Fibroblast of peridontal ligament (primary cell): ENCODE measurements at regions not wholly inside any gene's neighbourhood (a gene's known extent, or its start where the extent isn't known, plus 50 kb on each side); places are given as distances from the start of the nearest gene placed in this dataset.
"Not testable (repeated sequence)": the region's sequence is repeated elsewhere in the genome, so short reads cannot be mapped to it uniquely, and the experiment has no call there.

Experiments used
- DNase-seq: peaks from one replicate; pipeline ENCODE4 v3.0.0-alpha.2; 2010; ENCODE audit errors: extremely low read depth

DNA sequence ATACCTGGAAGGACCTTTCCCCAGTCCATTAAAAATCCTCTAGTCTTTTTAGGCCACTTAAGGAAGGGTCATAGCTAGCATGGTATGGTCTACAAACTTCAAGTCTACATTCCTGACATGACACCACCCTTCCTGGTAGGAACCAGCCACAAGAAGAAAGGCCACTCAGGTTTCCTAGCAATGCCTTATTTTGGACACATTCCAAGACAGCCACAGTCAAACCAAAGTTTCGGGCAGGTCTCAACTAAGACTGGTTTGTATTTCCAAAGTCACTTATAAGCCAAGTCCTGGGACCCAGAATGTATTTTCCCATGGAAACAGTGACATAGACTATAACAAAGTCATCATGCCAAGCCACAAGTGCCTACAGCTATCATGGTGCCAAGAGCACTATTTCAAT is 50.6 kb upstream of the SLC44A3 start:
- DNase-seq = no peak

DNA sequence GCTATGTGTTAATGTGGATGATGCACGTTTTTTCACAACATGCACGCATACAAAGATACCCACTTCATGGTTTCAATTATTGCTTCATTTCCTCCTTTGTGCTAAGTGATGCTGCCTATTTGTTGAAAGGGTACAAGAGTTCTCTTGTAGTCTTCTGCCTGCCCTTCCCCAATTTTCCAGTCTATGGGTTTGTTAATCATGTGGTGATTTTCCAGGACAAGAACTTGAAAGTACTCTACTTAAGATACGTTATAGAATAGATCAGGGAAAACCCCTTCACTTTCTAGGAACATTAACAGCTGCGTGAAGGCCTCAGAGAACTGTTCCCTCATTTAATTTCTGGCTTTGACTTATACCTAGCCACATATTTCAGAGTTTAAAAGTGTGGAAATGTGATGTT is 52.1 kb upstream of the SLC44A3 start:
- no peak for DNase-seq

DNA sequence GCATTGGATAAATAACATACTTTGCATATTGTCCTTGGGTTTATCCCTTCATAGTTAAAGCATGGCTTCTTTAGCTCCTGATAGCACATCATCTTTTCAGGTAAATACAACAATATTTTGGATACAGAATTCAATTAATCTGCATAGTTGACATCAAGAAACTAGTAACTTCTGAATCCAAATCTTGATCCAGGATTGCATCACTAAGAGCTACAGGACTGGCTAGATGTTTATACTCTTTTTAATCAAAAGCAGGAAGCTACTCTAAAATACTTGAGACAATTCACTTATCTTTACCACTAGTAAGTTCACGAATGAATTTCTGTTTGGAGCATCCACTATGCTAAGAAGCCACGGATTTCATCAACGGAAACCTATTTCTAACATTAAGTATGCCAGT is 54.2 kb upstream of the SLC44A3 start:
- peak; percentile 66 for DNase-seq

DNA sequence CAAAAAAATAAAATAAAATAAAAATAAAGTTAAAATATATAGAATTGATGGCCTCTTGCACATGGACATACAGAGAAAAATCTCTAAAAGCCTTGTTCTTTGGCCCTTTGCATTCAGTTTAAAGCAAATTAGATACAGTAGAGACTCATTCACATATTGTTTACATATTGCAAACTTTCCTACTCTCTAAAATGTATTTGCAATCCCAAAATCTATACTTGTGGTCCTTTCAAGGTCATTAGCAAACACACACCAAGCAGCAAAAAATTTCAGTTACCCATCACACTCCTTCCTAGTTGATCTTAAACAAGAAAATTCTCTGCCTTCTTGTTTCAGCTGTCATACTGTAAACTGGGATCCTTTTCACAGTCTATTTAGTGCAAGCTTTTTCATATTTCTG is 61.0 kb upstream of the SLC44A3 start:
- DNase-seq = no peak

DNA sequence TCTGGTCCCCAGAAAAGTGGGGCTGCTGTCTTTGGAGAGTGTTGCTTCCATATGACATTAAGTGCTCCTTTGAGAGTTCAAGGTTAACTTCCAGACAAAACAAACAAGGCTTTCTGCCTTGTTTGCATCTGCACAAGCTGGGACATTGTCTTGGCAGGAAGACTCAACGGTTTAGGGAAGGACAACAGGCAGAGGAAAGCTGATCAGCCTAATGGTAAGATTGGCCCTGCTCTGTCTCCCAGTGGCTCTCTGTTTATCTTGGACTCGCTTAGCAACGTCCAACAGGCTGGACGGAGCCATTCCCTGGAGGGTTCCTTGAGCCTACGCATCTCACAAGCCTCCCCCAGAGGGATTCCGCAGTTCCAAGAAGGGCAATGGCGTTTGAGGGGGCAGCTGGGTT is 62.2 kb upstream of the SLC44A3 start:
- DNase-seq = peak; percentile 68

DNA sequence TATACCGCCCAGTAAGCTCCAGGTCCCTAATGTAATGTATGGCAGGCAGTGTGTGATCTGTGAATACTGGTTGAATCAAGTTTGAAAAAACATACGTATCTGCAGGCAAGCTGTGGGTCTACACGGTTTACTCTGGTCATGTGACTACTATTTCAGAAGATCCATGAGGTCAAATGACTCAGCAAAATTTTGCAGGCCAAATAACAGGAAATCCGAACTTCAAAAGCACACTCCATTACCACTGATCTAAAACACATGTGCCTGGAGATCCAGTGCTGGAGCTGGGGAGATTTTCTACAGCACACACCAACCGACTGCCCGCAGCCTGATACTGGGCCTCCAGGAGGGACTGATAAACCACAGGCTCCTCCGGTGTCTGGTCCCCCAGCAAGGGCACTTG is 64.5 kb upstream of the SLC44A3 start:
- DNase-seq = peak; percentile 99

DNA sequence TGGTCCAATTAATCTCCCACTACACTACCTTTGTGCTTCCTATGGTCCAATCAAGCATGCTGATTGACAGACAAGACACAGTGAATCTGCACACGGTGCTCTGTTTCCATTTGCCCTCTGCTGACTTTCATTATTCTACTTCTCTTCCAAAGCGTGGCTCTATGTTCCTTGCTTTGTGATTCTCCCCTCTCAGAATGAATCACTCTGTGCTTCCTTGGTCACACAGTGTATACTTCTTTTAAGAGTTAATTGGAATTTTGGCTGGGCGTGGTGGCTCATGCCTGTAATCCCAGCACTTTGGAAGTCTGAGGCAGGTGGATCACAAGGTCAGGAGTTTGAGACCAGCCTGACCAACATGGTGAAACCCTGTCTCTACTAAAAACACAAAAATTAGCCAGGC is 65.1 kb upstream of the SLC44A3 start:
- not testable (repeated sequence) for DNase-seq

DNA sequence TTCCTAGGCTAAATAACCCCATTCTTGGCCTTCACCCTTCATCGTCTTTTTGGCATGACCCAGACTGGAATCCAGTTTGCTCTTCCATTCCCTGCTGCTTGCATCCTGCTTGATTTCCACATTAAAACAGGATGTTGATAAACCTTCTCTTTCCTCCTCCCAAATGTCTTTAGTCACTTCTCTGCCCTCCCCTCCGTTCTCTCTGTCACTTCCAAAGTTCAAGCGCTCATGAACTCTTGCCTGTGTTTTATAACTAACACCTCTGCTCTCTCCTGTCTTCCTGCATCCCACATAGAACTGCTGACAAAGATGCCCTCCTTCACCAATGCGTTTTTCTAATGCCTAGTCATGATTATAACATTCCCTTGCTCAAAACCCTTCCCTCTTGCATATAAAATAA is 65.6 kb upstream of the SLC44A3 start:
- no peak for DNase-seq

DNA sequence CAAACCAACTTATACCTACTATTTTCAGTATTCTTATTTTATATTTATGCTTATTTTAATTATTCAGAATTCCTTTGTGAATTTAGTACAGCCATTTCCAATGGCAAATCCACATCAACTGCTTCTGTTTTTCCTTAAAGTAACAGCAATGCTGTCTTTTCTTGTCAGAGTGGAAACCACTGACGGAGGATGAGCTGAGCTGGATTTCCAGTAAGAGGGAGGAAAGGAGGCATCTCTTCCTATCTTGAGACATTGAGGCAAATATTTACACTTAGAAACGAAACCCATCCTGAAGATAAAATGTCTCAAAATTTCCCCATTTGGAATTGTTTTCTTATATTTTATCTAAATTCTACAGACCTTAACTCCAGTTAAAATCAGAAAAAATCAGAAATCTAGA is 66.1 kb upstream of the SLC44A3 start:
- no peak for DNase-seq

DNA sequence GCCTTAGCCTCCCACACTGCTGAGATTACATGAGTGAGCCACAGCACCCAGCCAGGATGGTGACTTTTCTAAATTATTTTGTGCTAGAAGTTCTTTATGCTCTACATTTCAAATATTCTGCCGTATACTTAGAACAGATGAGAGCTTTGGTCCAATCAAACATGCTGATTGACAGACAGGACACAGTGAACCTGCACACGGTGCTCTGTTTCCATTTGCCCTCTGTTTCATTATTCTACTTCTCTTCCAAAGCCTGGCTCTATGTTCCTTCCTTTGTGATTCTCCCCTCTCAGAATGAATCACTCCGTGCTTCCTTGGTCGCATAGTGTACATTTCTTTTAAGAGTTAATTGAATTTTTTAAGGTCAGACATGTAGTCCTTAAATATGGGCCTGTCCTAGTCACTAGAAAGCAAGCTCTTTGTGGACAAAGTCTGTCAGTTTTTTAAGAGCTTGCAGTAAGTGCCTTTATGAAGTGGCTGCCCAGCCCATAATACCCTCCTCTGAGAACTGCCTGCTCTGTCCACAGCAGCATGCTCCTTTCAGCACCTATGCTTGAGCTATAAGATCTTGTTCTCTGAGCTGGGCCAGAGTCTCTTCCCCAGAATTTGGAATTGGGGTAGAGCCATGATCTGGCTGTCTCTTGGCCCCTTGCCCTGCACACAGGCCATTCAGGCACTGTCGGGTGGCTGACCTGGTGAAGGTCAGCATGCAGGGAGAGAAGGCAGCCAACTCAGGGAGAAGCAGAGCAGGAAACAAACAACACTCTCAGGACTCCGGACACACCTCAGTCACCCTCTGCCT is 66.8 kb upstream of the SLC44A3 start:
- no peak for DNase-seq

DNA sequence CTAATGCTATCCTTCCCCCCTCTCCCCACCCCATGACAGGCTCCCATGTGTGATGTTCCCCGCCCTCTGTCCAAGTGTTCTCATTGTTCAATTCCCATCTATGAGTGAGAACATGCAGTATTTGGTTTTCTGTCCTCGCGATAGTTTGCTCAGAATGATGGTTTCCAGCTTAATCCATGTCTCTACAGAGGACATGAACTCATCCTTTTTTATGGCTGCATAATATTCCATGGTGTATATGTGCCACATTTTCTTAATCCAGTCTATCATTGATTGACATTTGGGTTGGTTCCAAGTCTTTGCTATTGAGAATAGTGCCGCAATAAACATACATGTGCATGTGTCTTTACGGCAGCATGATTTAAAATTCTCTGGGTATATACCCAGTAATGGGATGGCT is 68.7 kb upstream of the SLC44A3 start:
- DNase-seq = not testable (repeated sequence)

DNA sequence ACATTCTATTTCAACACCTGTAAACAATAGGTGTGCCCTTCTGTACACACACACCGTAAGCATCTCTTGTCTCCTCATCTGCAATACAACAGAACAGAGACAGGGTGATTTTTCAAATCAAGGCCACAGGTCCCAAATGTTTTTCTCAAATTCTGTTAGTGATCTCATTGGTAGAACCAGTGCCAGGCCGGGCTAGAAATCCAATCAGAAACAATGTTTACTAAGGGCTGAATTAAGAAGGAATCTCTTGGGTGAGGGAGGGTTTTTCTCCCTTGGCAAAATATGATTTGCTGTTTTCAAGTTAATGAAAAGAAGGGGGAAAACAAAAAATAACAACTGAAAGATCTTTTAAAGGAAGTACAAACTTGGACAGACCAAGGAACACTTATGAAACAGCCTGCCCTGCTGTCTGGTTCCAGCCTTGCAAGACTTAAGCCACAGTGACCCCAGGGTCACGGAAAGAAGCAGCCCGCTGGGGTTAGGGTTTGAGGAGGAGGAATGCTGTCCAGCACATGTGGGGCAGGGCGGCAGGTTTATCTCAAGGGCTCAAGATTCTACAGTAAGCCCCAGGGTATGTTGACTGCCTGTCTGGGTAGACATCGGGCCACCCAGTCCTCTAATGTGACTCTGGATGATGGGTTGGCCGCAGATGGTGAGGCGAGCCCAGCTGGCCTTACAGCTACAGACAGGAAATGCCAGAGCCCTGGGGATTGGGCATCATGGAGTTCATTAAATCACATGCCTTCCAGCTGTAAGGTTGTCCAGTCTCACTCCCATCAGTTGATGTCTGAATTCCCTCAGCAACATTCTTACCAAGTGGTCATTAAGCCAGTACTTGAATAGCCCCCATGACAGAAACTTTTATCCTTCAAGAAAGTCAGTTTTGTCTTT is 73.3 kb upstream of the SLC44A3 start:
- DNase-seq = no peak

DNA sequence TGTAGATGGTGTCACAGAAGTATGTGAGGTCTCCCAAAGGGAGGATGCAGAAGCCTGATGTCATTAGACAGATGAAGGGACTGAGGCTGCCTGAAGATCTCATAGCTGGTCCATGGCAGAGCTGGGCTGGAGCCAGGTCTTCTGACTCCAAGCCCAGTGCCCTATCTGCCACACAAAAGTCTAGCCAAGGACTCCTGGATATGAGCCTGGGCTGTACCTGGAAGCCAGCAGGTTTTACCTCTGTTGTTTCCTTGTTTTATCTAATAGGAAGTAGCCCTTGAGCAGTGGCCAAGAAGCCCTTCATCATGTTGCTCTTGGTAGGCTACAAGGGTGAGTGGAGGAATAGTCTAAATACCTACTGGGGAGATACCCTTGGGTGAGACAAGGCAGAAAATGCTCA is 74.4 kb upstream of the SLC44A3 start:
- no peak for DNase-seq

DNA sequence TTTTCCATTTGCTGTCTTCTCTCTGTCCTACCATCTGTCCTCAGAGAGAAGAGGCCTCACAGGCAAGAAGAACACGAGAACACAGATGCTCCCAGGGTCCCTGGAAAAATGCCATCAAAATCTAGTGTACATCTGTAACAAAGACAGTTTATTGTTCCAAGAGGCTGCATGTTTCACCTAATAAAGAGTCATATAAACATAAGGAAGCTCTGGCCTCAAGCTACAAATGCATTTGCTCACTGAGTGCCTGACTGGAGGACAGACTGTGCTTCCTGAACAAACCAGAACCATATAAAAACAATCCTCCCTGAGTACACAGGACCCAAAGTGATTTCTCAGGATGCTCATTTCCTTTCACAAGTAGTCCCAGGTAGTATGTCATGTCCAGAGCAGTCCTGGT is 76.3 kb upstream of the SLC44A3 start:
- DNase-seq = no peak

DNA sequence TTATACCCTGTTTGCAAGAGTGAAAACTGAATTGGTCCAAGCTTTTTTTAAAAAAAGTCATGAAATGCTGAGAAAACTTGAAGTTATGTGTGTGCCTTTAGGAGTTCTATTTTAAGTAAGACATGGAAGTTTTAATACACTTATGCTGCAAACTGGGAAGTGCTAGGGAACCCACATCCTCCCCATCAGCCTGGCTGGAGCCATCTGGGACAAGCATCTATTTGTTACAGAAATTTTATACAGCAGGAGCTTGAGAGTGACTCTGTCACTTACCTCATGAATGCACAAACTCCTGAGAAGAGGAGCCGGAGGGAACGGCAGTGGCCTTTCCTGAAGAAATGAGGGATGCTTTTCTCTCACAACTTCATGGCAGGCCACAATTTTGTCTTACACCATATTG is 78.2 kb upstream of the SLC44A3 start:
- DNase-seq = no peak

DNA sequence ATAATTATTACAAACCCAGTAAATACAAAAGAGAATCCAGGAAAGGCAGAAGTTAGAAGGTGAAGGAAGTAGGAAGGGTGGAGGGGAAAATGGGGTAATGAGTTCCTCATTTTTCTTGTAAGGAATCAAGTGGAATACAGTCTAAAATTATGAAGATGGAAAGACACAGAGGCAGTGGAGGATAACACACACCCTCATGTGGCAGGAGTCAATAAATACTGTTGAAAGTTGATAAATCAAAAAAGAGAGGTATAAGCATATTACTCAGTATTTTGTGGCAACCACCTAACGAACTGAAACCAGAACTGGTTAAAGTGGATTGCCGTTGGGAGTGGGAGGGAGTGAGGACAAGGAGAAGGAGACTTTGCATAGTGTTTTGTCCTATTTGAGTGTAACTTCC is 78.6 kb upstream of the SLC44A3 start:
- DNase-seq = no peak

DNA sequence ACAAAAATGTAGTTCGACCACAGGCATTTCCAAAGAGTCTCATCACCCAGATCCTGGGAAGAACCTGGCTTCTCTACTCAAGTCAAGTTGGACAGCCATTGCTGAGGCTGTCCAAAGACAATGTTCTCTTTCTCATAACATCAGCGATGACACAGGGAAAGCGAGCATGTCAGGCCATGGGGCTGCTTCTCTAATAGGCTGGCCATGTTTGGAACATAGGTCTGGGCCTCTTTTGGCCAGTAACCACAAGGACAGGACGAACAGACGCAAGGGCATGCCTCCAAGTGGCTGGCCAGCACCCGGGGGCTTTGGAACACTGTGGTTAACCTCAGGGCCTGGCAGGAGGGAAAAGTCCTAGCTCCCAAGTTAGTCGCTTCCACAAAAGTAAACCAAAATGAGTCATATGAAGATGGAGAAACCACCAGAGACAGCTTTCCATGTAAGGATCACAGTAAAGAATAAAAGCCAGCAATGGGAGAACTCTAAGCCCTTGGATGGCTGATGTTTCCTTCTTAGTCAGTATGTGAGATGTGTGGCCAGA is 80.6 kb upstream of the SLC44A3 start:
- peak; percentile 91 for DNase-seq

DNA sequence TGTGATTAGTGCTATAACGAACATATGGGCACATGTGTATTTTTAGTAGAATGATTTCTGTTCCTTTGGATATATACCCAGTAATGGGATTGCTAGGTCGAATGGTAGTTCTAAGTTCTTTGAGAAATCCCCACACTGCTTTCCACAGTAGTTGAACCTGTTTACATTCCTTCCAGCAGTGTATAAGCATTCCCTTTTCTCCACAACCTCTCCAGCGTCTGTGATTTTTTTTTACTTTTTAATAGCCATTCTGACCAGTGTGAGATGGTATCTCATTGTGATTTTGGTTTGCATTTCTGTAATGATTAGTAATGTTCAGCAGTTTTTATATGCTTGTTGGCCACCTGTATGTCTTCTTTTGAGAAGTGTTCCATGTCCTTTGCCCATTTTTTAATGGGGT is 81.8 kb upstream of the SLC44A3 start:
- DNase-seq = no peak

DNA sequence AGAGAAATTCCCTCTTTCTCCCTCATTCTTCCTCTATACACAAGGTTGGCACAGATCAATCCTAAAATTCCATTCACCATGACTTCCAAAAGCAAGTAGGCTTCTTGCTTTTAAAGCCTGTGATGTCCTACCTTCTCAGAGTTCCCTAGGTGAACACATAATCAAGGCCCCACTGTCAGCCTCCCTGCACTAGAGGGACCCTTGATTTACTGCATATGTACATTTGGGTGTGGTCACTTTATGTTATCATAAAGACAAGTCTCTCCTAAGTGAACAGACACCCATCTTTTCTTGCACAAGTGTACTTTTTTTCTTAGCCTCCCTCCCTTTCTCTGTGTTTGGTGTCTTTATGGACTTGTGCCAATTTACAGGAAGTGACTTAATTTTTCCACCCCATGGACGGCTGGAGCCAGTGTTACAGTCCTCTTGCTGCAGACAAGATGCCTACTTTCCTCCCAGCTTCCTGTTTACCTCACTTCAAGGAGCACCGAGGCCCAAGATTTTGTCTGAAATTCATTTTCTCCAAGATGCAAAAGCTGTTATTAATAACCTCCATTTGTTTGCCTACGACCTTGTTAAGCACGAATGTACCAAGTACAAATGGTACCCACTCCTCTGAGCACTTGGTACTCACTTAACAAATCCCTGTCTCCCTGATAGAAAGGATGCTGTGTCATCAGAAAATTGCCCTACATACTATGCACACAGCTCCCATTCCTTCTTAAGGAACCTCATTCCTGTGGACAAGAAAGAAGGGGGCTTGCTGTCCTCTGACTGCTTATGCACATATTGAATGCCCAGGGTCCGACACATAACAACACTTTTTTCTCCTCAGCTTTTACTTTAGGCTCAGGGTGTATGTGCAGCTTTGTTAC is 82.8 kb upstream of the SLC44A3 start:
- DNase-seq = no peak

DNA sequence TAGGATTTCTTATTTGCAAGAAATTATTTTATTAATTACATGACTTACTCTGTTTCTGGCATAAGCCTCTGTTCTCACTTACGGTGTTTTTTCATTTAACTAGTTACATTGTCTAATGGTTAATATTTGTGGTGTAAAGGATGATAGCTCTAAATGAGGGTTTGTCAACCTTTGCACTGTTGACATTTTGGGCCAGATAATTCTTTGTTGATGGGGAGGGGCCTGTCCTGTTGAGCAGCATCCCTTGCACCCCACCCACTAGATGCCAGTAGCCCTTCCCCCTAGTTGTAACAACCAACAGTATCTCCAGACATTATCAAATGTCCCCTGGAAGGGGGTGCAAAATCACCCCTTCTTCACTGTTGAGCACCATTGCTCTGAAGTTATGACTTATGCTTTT is 83.6 kb upstream of the SLC44A3 start:
- no peak for DNase-seq

DNA sequence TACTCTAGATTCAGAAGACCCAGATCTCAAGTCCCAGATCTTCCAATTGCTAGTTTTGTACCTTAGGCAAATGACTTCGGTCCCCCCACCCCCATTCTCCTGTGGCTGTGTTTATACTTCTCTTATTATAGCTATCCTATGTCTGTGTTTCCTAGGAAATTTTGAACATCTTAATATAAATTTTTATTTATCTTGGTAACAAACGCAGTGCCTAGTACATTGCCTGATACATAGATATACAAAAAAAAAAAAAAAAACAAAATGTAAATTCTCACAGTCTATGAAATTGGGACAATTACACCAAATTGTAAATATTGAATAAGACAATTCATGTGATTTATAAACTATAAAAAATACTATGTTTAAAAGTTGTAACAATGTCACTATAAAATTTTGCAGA is 84.1 kb upstream of the SLC44A3 start:
- no peak for DNase-seq
